ENCODE measurements at regions not wholly inside any gene's neighbourhood (a gene's known extent, or its start where the extent isn't known, plus 50 kb on each side); places are given as distances from the start of the nearest gene placed in this dataset.

DNA sequence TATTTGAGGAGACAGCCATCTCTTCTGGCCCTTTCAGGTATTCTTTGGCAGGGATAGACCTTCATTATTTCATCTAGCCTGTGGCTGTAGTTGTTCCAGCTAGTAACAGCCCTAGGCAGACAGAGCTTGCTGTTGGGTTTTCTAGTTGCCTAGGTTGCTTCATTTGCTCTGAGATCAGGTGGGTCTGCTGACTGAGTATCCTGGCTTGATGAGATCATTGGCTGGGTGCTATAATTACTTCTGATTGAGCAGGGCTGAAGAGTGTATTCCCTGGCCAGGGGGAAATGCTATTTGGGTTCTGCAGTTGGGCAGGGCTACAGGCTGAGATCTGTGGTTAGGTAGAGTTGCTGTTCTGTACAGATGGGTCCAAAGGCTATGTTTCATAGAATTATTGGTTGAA is 456.1 kb downstream of the PSAT1 start:
- in situ Hi-C loops (cut with MboI; ENCODE audit: low sequenced_read_pairs, unreplicated experiment) = no loop called here
- TF ChIP-seq, protein P1, sequence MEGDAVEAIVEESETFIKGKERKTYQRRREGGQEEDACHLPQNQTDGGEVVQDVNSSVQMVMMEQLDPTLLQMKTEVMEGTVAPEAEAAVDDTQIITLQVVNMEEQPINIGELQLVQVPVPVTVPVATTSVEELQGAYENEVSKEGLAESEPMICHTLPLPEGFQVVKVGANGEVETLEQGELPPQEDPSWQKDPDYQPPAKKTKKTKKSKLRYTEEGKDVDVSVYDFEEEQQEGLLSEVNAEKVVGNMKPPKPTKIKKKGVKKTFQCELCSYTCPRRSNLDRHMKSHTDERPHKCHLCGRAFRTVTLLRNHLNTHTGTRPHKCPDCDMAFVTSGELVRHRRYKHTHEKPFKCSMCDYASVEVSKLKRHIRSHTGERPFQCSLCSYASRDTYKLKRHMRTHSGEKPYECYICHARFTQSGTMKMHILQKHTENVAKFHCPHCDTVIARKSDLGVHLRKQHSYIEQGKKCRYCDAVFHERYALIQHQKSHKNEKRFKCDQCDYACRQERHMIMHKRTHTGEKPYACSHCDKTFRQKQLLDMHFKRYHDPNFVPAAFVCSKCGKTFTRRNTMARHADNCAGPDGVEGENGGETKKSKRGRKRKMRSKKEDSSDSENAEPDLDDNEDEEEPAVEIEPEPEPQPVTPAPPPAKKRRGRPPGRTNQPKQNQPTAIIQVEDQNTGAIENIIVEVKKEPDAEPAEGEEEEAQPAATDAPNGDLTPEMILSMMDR (IDR thresholded peaks at IDR 0.05; ENCODE audit: borderline replicate concordance, control extremely low read depth, extremely low read depth, insufficient read depth, missing control alignments) = no peak

DNA sequence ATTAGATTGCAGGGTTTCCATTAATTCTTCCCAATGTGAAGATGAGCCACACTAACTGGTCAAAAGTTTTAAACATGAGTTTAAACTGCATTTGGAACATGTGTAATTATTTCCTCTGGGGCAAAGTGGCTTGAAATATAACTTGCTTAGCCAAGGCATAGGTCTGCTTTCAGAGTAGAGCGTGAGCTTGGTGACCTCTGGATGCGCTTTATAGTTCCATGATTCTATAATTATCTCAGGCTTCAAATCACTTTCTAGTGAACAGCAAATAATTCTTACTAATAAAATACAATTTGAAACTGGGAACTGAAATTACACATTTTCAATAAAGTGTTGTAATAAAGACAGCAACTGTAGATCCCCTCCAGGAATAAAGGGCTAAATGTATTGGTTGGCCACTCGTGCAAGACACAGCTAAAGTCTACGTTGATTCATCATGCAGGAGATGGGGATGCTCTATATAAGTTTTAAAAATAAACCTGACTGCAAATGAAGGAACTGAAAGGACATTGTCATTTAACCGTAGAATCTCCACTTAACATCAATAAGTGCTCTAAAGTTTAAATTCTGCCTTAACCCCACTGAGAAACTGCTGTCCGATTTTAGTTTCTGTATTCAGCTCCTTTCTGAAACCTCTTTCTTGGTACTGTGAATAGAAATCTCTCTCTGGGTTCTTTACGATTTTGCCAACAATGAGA is 460.0 kb downstream of the PSAT1 start:
- in situ Hi-C loops (cut with MboI; ENCODE audit: low sequenced_read_pairs, unreplicated experiment) = no loop called here
- TF ChIP-seq, protein P1 (IDR thresholded peaks at IDR 0.05; ENCODE audit: borderline replicate concordance, control extremely low read depth, extremely low read depth, insufficient read depth, missing control alignments) = no peak
- no peak for DNase-seq (ENCODE audit: low spot score)

More for the DNA sequence above, 456.1 kb downstream of the PSAT1 start:
- no peak for DNase-seq (ENCODE audit: low spot score)

DNA sequence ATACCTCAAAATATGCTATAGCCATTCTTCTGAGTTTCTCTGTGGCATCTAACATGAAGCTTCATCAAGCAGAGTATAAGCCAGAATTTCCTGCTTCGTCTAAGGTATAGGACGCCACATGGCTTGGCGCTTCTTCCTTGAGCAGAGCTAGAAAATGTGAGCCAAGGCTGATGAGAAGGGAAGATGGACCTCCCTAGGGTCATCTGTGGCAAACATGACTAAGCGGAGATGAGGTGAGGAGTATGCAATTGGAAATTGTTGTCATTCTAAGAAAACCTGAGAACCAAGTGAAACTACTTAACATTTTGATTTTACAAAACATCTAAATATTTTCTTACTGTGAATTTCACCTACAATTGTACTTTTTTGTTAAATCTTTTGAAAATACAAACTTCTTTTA is 466.5 kb downstream of the PSAT1 start:
- TF ChIP-seq, protein P1 (IDR thresholded peaks at IDR 0.05; ENCODE audit: borderline replicate concordance, control extremely low read depth, extremely low read depth, insufficient read depth, missing control alignments) = no peak
- no peak for DNase-seq (ENCODE audit: low spot score)
- in situ Hi-C loops (cut with MboI; ENCODE audit: low sequenced_read_pairs, unreplicated experiment) = no loop called here

DNA sequence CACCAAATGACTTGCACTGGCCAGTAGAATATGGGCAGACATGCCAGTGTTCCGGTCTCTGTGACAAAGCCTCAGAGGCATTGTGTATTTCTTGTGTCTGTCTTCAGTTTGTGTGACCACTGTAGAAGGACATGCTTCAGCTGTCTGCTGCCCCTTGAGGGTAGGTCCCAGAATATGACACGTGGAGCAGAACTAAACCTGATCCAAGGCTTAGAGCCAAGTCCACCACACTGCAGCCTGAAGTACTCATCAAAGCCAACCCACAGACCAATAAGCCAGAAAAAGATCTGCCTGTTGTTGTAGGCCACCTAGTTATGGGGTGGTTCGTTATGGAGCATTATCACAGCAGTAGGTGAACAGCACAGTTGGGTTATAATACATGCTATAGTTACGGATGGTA is 468.9 kb downstream of the PSAT1 start:
- TF ChIP-seq, protein P1 (IDR thresholded peaks at IDR 0.05; ENCODE audit: borderline replicate concordance, control extremely low read depth, extremely low read depth, insufficient read depth, missing control alignments) = no peak
- in situ Hi-C loops (cut with MboI; ENCODE audit: low sequenced_read_pairs, unreplicated experiment) = no loop called here
- DNase-seq (ENCODE audit: low spot score) = no peak

GRCh38 chr9:78767490-78767889 is 470.6 kb downstream of the PSAT1 start:
- in situ Hi-C loops (cut with MboI; ENCODE audit: low sequenced_read_pairs, unreplicated experiment) = no loop called here
- TF ChIP-seq, protein P1 (IDR thresholded peaks at IDR 0.05; ENCODE audit: borderline replicate concordance, control extremely low read depth, extremely low read depth, insufficient read depth, missing control alignments) = no peak
- DNase-seq (ENCODE audit: low spot score) = no peak

DNA sequence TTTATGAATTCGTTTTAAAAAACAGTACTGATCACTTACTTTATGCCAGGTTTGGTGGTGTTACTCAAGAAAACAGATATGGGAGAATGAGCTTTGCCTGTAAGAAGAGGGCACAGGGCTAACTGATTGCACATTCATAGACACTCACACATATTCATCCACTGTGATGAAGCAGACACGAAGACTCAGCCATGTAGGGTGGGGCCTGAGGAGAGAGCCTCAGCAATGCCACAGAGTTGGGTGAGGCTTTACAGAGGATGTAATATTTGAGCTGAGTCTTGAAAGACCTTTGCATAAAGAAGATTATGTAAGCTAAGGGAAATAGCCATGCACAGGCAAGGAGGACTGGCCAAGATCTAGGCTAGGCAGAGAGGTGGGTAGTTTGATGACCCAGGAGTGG is 472.8 kb downstream of the PSAT1 start:
- in situ Hi-C loops (cut with MboI; ENCODE audit: low sequenced_read_pairs, unreplicated experiment) = no loop called here
- TF ChIP-seq, protein P1 (IDR thresholded peaks at IDR 0.05; ENCODE audit: borderline replicate concordance, control extremely low read depth, extremely low read depth, insufficient read depth, missing control alignments) = no peak
- DNase-seq (ENCODE audit: low spot score) = no peak
